ENCODE measurements at regions not wholly inside any gene's neighbourhood (a gene's known extent, or its start where the extent isn't known, plus 50 kb on each side); places are given as distances from the start of the nearest gene placed in this dataset.

DNA sequence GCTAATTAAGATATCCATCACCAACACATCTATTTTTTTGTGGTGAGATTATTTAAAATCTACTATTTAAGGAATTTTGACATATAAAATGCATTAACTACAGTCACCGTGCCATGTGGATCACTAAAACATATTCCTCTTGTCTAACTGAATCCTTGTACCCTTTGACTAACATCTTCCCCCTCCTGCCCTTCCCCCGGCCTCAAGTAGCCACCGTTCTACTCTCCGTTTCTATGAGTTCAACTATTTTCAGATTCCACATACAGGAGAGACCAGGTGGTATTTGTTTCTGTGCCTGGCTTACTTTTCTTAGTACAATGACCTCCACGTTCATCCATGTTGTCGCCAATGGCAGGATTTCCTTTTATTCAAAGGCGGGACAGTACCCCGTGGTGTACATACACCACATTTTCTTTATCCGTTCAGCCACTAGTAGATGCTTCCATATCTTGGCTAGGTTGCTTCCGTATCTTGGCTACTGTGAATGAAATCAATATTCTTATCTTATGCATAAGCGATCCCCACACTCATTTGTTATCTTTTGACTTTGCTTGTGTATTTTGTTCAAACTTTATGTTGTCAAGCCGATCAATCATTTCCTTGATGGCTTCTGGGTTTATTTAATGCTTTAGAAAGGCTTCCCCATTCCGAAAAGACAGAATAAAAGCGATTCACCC, 134.7 kb downstream of the KCNJ12 start:
- no peak overlapping the region for H3K9ac ChIP-seq
- H3K27me3 Mint-ChIP-seq (ENCODE audit: insufficient read depth, low read depth), result peaks cover 13% of the 10 kb centered on the region

GRCh38 chr17:21511363-21512195, 135.4 kb downstream of the KCNJ12 start:
- H4K20me1 ChIP-seq (ENCODE audit: low read depth), result no peaks in the 10 kb centered on the region
- H3K79me2 ChIP-seq (ENCODE audit: low read depth), result no peaks in the 10 kb centered on the region
- peak overlapping the region; percentile 52 for H3K4me3 ChIP-seq
- H3K27me3 Mint-ChIP-seq (ENCODE audit: insufficient read depth, low read depth), result peaks cover 13% of the 10 kb centered on the region
- no peaks in the 10 kb centered on the region for H3K36me3 Mint-ChIP-seq
- no peak overlapping the region for H3K9ac ChIP-seq
- peaks cover 8% of the 10 kb centered on the region for H3K4me1 ChIP-seq
- peak overlapping the region; percentile 70 for H3K4me3 Mint-ChIP-seq
- H2AFZ ChIP-seq (replicated peaks), result peak overlapping the region; percentile 82
- no peaks in the 10 kb centered on the region for H3K9me3 Mint-ChIP-seq
- H3K4me2 ChIP-seq, result peak overlapping the region; percentile 80
- peak; percentile 94 for DNase-seq (ENCODE audit: low spot score)
- H3K27ac ChIP-seq, result no peak overlapping the region
- TF ChIP-seq EZH2 (IDR thresholded peaks at IDR 0.05) (peak; percentile 32), EZH2phosphoT487 (IDR thresholded peaks at IDR 0.05) (peak; percentile 22)
- TF ChIP-seq, protein P1, sequence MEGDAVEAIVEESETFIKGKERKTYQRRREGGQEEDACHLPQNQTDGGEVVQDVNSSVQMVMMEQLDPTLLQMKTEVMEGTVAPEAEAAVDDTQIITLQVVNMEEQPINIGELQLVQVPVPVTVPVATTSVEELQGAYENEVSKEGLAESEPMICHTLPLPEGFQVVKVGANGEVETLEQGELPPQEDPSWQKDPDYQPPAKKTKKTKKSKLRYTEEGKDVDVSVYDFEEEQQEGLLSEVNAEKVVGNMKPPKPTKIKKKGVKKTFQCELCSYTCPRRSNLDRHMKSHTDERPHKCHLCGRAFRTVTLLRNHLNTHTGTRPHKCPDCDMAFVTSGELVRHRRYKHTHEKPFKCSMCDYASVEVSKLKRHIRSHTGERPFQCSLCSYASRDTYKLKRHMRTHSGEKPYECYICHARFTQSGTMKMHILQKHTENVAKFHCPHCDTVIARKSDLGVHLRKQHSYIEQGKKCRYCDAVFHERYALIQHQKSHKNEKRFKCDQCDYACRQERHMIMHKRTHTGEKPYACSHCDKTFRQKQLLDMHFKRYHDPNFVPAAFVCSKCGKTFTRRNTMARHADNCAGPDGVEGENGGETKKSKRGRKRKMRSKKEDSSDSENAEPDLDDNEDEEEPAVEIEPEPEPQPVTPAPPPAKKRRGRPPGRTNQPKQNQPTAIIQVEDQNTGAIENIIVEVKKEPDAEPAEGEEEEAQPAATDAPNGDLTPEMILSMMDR (IDR thresholded peaks at IDR 0.05), result peak; percentile 78
- no peaks in the 10 kb centered on the region for H3K9me3 ChIP-seq (ENCODE audit: low read depth)
- H3K36me3 ChIP-seq, result no peaks in the 10 kb centered on the region
- H3K27ac Mint-ChIP-seq, result no peak overlapping the region
- H3K27me3 ChIP-seq, result peaks cover 39% of the 10 kb centered on the region
- no peaks in the 10 kb centered on the region for H3F3A ChIP-seq (ENCODE audit: low read depth)
- peaks cover 15% of the 10 kb centered on the region for H3K4me1 Mint-ChIP-seq

More for the DNA sequence above, 134.7 kb downstream of the KCNJ12 start:
- H3K27me3 ChIP-seq, result peaks cover 39% of the 10 kb centered on the region
- Mint-ChIP-seq H3K4me3 (peak overlapping the region; percentile 70), H3K36me3 (no peaks in the 10 kb centered on the region), H3K4me1 (peaks cover 15% of the 10 kb centered on the region), H3K27ac (no peak overlapping the region), H3K9me3 (no peaks in the 10 kb centered on the region)
- DNase-seq (ENCODE audit: low spot score), result peak; percentile 24
- H3K79me2 ChIP-seq (ENCODE audit: low read depth), result no peaks in the 10 kb centered on the region
- H2AFZ ChIP-seq (replicated peaks), result peak overlapping the region; percentile 82
- H3K4me1 ChIP-seq, result peaks cover 8% of the 10 kb centered on the region
- no peaks in the 10 kb centered on the region for H3K36me3 ChIP-seq
- TF ChIP-seq, protein P1 (IDR thresholded peaks at IDR 0.05), result no peak
- no peak for TF ChIP-seq EZH2phosphoT487 (IDR thresholded peaks at IDR 0.05)
- no peak for TF ChIP-seq EZH2 (IDR thresholded peaks at IDR 0.05)
- H3K4me3 ChIP-seq, result peak overlapping the region; percentile 52
- no peaks in the 10 kb centered on the region for H3K9me3 ChIP-seq (ENCODE audit: low read depth)
- peak overlapping the region; percentile 80 for H3K4me2 ChIP-seq
- no peaks in the 10 kb centered on the region for H3F3A ChIP-seq (ENCODE audit: low read depth)
- no peak overlapping the region for H3K27ac ChIP-seq
- no peaks in the 10 kb centered on the region for H4K20me1 ChIP-seq (ENCODE audit: low read depth)

DNA sequence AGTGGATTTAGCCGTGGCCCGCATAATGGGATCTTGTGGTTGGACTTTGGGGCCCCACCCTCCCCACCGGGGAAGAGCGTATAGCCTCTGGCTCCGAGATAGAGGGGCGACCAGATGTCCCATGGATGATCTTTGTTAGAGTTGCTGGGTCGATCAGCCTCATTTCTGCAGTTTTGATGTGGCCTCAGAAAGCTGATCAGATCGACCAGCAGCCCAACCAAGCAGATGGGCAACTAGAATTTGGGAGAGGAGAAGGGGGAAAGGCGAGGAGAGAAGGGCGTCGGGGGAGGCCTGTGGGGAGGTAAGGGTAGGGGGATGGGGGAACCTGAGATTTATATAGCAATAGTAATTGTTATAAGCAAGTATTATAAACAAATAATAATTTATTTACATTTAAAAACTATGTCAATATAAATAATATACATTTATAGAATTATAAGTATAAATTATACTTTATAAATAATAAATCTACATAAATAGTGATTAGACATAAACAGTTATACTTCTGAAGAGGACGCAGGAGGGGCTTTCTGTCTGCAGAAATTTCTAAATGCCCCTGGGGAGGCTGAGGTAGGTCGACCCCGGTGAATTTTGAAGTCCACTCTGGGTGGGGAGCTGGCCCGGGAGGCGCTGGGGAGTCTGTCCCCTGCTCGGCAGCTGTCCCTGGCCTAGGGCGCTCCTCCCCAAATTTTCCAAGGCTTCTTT, 136.3 kb downstream of the KCNJ12 start:
- Histone ChIP-seq H3K27me3 (peaks cover 39% of the 10 kb centered on the region), H3K9ac (no peak overlapping the region), H3K27ac (no peak overlapping the region), H3K4me2 (no peak overlapping the region), H2AFZ (replicated peaks) (no peak overlapping the region), H3K4me1 (peaks cover 8% of the 10 kb centered on the region), H3K4me3 (no peak overlapping the region), H3F3A (ENCODE audit: low read depth) (no peaks in the 10 kb centered on the region), H3K79me2 (ENCODE audit: low read depth) (no peaks in the 10 kb centered on the region), H3K36me3 (no peaks in the 10 kb centered on the region), H4K20me1 (ENCODE audit: low read depth) (no peaks in the 10 kb centered on the region), H3K9me3 (ENCODE audit: low read depth) (no peaks in the 10 kb centered on the region)
- peak overlapping the region; percentile 70 for H3K4me3 Mint-ChIP-seq
- no peak for DNase-seq (ENCODE audit: low spot score)
- no peaks in the 10 kb centered on the region for H3K36me3 Mint-ChIP-seq
- peaks cover 12% of the 10 kb centered on the region for H3K4me1 Mint-ChIP-seq
- no peaks in the 10 kb centered on the region for H3K9me3 Mint-ChIP-seq
- TF ChIP-seq EZH2 (IDR thresholded peaks at IDR 0.05) (no peak), EZH2phosphoT487 (IDR thresholded peaks at IDR 0.05) (no peak)
- TF ChIP-seq, protein P1 (IDR thresholded peaks at IDR 0.05), result no peak
- H3K27ac Mint-ChIP-seq, result no peak overlapping the region
- peaks cover 9% of the 10 kb centered on the region for H3K27me3 Mint-ChIP-seq (ENCODE audit: insufficient read depth, low read depth)
